H9 (cell line): ENCODE measurements at regions not wholly inside any gene's neighbourhood (a gene's known extent, or its start where the extent isn't known, plus 50 kb on each side); places are given as distances from the start of the nearest gene placed in this dataset.

ENCODE experiments used
- DNase-seq: peaks from one replicate; pipeline ENCODE4 v3.0.0-alpha.2; 2017
- H2AFZ ChIP-seq: one replicate; pipeline ENCODE4 v1.6.1; 2013; ENCODE audit warnings: mild to moderate bottlenecking, low read length, control low read depth, moderate library complexity
- H2AK5ac ChIP-seq: 2 replicates; pipeline ENCODE4 v1.6.1; 2013; ENCODE audit warnings: low read length, control low read depth, mixed read lengths; ENCODE audit not compliant: insufficient read length
- H2BK120ac ChIP-seq: one replicate; pipeline ENCODE4 v1.6.1; 2013; ENCODE audit warnings: low read depth, mild to moderate bottlenecking, low read length, control low read depth, inconsistent platforms; ENCODE audit not compliant: poor library complexity, severe bottlenecking
- H2BK12ac ChIP-seq: 2 replicates; pipeline ENCODE4 v1.6.1; 2013; ENCODE audit warnings: low read length, control low read depth, mixed read lengths, low read depth; ENCODE audit not compliant: insufficient read length
- H2BK15ac ChIP-seq: 2 replicates; pipeline ENCODE4 v1.6.1; 2013; ENCODE audit warnings: low read depth, low read length, control low read depth
- H2BK20ac ChIP-seq: one replicate; pipeline ENCODE4 v1.6.1; 2013; ENCODE audit warnings: low read depth, mild to moderate bottlenecking, low read length, control low read depth, inconsistent platforms; ENCODE audit not compliant: poor library complexity, severe bottlenecking
- H2BK5ac ChIP-seq: 2 replicates; pipeline ENCODE4 v1.6.1; 2013; ENCODE audit warnings: low read length, control low read depth, mixed read lengths; ENCODE audit not compliant: insufficient read length
- H3K14ac ChIP-seq: 2 replicates; pipeline ENCODE4 v1.6.1; 2013; ENCODE audit warnings: low read length, control low read depth; ENCODE audit not compliant: insufficient read depth
- H3K18ac ChIP-seq: 2 replicates; pipeline ENCODE4 v1.6.1; 2013; ENCODE audit warnings: low read depth, mild to moderate bottlenecking, mixed read lengths, low read length, control low read depth; ENCODE audit not compliant: insufficient read length
- H3K23ac ChIP-seq: 2 replicates; pipeline ENCODE4 v1.6.1; 2013; ENCODE audit warnings: low read length, control low read depth, mixed read lengths, low read depth; ENCODE audit not compliant: insufficient read length
- H3K23me2 ChIP-seq: 2 replicates; pipeline ENCODE4 v1.6.1; 2013; ENCODE audit warnings: low read depth, mild to moderate bottlenecking, mixed read lengths, low read length, control low read depth; ENCODE audit not compliant: insufficient read length, poor library complexity, severe bottlenecking
- H3K27ac ChIP-seq: 2 replicates; pipeline ENCODE4 v1.5.1; 2013; ENCODE audit warnings: low read length, control low read depth, mixed read lengths, low read depth; ENCODE audit not compliant: insufficient read length
- H3K27me3 ChIP-seq: 2 replicates; pipeline ENCODE4 v1.6.1; 2013; ENCODE audit warnings: low read length, control low read depth, inconsistent platforms; ENCODE audit not compliant: insufficient read depth
- H3K4ac ChIP-seq: 2 replicates; pipeline ENCODE4 v1.6.1; 2013; ENCODE audit warnings: low read depth, mild to moderate bottlenecking, control low read depth, inconsistent platforms, low read length, moderate library complexity
- H3K4me1 ChIP-seq: 2 replicates; pipeline ENCODE4 v1.6.1; 2013; ENCODE audit warnings: low read length, control low read depth, inconsistent platforms; ENCODE audit not compliant: insufficient read depth
- H3K4me2 ChIP-seq: 2 replicates; pipeline ENCODE4 v1.6.1; 2013; ENCODE audit warnings: low read length, control low read depth, mixed read lengths; ENCODE audit not compliant: insufficient read length, insufficient read depth
- H3K56ac ChIP-seq: 2 replicates; pipeline ENCODE4 v1.6.1; 2013; ENCODE audit warnings: low read depth, mild to moderate bottlenecking, mixed read lengths, low read length, control low read depth; ENCODE audit not compliant: insufficient read length
- H3K79me1 ChIP-seq: 2 replicates; pipeline ENCODE4 v1.6.1; 2013; ENCODE audit warnings: low read depth, mild to moderate bottlenecking, moderate library complexity, low read length, control low read depth, inconsistent platforms; ENCODE audit not compliant: insufficient read depth, poor library complexity, severe bottlenecking
- H3K79me2 ChIP-seq: 2 replicates; pipeline ENCODE4 v1.6.1; 2013; ENCODE audit warnings: low read length, control low read depth, inconsistent platforms; ENCODE audit not compliant: insufficient read depth
- H3K9ac ChIP-seq: 2 replicates; pipeline ENCODE4 v1.6.1; 2013; ENCODE audit warnings: low read length, control low read depth, mixed read lengths; ENCODE audit not compliant: insufficient read length; ENCODE audit errors: extremely low read depth
- H3K9me3 ChIP-seq: one replicate; pipeline ENCODE4 v1.6.1; 2013; ENCODE audit warnings: low read depth, low read length, inconsistent platforms; ENCODE audit not compliant: control insufficient read depth
- H3T11ph ChIP-seq: one replicate; pipeline ENCODE4 v1.6.1; 2013; ENCODE audit warnings: mild to moderate bottlenecking, low read length, control low read depth, inconsistent platforms
- H4K20me1 ChIP-seq: one replicate; pipeline ENCODE4 v1.6.1; 2013; ENCODE audit not compliant: control insufficient read depth, insufficient read length, insufficient read depth
- H4K5ac ChIP-seq: 2 replicates; pipeline ENCODE4 v1.6.1; 2013; ENCODE audit warnings: low read depth, mild to moderate bottlenecking, mixed read lengths, low read length, control low read depth; ENCODE audit not compliant: insufficient read length
- H4K8ac ChIP-seq: replicated peaks from 2 replicates; pipeline ENCODE4 v1.6.1; 2013; ENCODE audit warnings: low read length, control low read depth, mixed read lengths, low read depth; ENCODE audit not compliant: insufficient read length
- H4K91ac ChIP-seq: 2 replicates; pipeline ENCODE4 v1.6.1; 2013; ENCODE audit warnings: low read depth, mild to moderate bottlenecking, moderate library complexity, mixed read lengths, low read length, control low read depth; ENCODE audit not compliant: insufficient read length
- H3K27ac Mint-ChIP-seq, 3 experiments: 2 replicates in 2 of 3; 3 replicates in 1 of 3; pipeline ENCODE4 v1.8.0; 2020 to 2021; ENCODE audit warnings: mixed read lengths in 3 of 3, mild to moderate bottlenecking in 1 of 3, moderate library complexity in 1 of 3
- H3K27me3 Mint-ChIP-seq: 2 replicates; pipeline ENCODE4 v1.8.0; 2021; ENCODE audit warnings: low read depth, mild to moderate bottlenecking, moderate library complexity, mixed read lengths
- H3K36me3 Mint-ChIP-seq, 3 experiments: 2 replicates in 2 of 3; 3 replicates in 1 of 3; pipeline ENCODE4 v1.8.0; 2020 to 2021; ENCODE audit warnings: low read depth in 3 of 3, mixed read lengths in 3 of 3; ENCODE audit not compliant: insufficient read depth in 1 of 3
- H3K4me1 Mint-ChIP-seq, 2 experiments: 2 replicates each; pipeline ENCODE4 v1.8.0; 2020; ENCODE audit warnings: mixed read lengths in 2 of 2
- H3K4me3 Mint-ChIP-seq, 2 experiments: 2 replicates in 1 of 2; 3 replicates in 1 of 2; pipeline ENCODE4 v1.8.0; 2020 to 2021; ENCODE audit warnings: mild to moderate bottlenecking in 2 of 2, mixed read lengths in 2 of 2, moderate library complexity in 1 of 2
- H3K9me3 Mint-ChIP-seq, 2 experiments: 2 replicates in 1 of 2; 3 replicates in 1 of 2; pipeline ENCODE4 v1.8.0; 2020; ENCODE audit warnings: mild to moderate bottlenecking in 2 of 2, mixed read lengths in 2 of 2, moderate library complexity in 1 of 2
- CTCF ChIP-seq: fragments of 200-600 bp; sonication (generic); conservative IDR thresholded peaks from 3 replicates; pipeline ENCODE4 v1.8.0; 2021; ENCODE audit warnings: antibody characterized with exemption, mild to moderate bottlenecking
- WGBS: extraction: QIAGEN DNeasy Blood & Tissue Kit; methylation state at CpG from one replicate; pipeline ENCODE4 v1.1.7; 2013; ENCODE audit warnings: missing lambda C conversion rate, low lambda C conversion rate, mixed read lengths; ENCODE audit not compliant: insufficient read length; ENCODE audit errors: extremely low coverage; 5-methylcytosine and 5-hydroxymethylcytosine counted together

DNA sequence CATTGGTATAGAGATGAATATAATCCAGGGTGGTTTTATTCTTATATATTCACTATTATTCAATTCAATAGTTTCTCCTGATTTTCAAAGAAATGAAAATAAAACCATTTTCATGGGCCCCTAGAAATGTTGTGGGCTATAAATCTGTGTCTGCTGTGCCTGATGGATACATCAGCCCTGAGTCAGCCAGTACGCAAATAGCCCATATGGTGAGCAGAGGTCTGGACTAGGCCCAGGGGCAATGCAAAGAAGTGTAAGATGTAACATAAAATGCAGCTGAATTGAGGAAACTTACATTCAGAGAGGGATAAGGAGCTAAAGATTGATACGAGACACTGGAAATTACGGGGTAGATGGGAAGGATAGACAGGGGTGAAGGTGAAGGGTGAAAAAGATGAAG, 122.5 kb downstream of the MAIP1 start:
- no peaks in the 10 kb centered on the region; the same call in 1 of the 2 replicates for H3K4me1 ChIP-seq
- H3K9me3 ChIP-seq = no peaks in the 10 kb centered on the region
- no peaks in the 10 kb centered on the region; a peak in 1 of 7 replicates for H3K36me3 Mint-ChIP-seq
- TF ChIP-seq CTCF = no peak
- no peak overlapping the region for H3K4ac ChIP-seq
- no peak overlapping the region for H3K56ac ChIP-seq
- no peak for DNase-seq
- H3K27me3 Mint-ChIP-seq = peaks cover 1% of the 10 kb centered on the region; the same call in 1 of the 2 replicates
- no peak overlapping the region for H3K18ac ChIP-seq
- no peak overlapping the region for H3K23ac ChIP-seq
- no peak overlapping the region for H3K27ac Mint-ChIP-seq
- H2AFZ ChIP-seq = no peak overlapping the region
- H2BK12ac ChIP-seq = no peak overlapping the region
- peaks cover 0 to 2% of the 10 kb centered on the region in 2 experiments; a peak in 1 of 5 replicates for H3K9me3 Mint-ChIP-seq
- H4K5ac ChIP-seq = no peak overlapping the region
- no peaks in the 10 kb centered on the region for H3K79me2 ChIP-seq
- peak overlapping the region; percentile 26 for H2BK120ac ChIP-seq
- H3K27ac ChIP-seq = no peak overlapping the region
- no CpG with 5 or more reads among the region's 3 CpGs for WGBS
- no peak overlapping the region for H4K91ac ChIP-seq
- peaks cover 11 to 12% of the 10 kb centered on the region in 2 experiments for H3K4me1 Mint-ChIP-seq
- no peak overlapping the region for H2BK15ac ChIP-seq
- H2AK5ac ChIP-seq = no peak overlapping the region
- H2BK20ac ChIP-seq = no peak overlapping the region
- no peak overlapping the region for H3K4me3 Mint-ChIP-seq
- no peak overlapping the region for H3K14ac ChIP-seq
- H2BK5ac ChIP-seq = no peak overlapping the region
- no peak overlapping the region for H3K4me2 ChIP-seq
- H4K20me1 ChIP-seq = no peaks in the 10 kb centered on the region
- H4K8ac ChIP-seq = no peak overlapping the region
- no peaks in the 10 kb centered on the region for H3K23me2 ChIP-seq
- no peak overlapping the region for H3T11ph ChIP-seq
- no peaks in the 10 kb centered on the region for H3K27me3 ChIP-seq
- H3K79me1 ChIP-seq = no peaks in the 10 kb centered on the region
- H3K9ac ChIP-seq = no peak overlapping the region
